GM19023 (cell line): ENCODE measurements at regions not wholly inside any gene's neighbourhood (a gene's known extent, or its start where the extent isn't known, plus 50 kb on each side); places are given as distances from the start of the nearest gene placed in this dataset.

Experiments
- ATAC-seq: cut with Tn5 transposase; IDR thresholded peaks from one replicate; pipeline ENCODE4 v1.9.1; 2021; ENCODE audit warnings: mild to moderate bottlenecking, moderate library complexity; ENCODE audit not compliant: unreplicated experiment

DNA sequence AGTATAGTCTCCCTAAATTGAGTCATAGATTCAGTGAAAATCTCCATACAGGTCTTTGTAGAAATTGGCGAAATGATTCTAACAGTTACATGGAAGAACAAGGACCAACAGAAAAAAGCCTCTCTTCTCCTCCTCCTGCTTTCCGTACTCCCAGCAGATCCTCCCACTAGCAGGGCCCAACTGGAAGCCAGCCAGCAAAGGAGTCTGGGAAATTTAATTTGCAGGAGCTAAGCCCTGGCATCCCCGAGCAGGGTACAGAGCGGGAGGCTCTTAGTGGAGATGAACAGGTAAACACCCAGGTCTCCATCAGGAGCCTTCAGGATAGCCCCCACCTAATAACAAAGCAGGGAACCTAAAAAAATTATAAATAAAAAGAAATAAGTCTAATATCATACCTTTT, 1473.8 kb downstream of the TBC1D22A start:
- ATAC-seq, result no peak

DNA sequence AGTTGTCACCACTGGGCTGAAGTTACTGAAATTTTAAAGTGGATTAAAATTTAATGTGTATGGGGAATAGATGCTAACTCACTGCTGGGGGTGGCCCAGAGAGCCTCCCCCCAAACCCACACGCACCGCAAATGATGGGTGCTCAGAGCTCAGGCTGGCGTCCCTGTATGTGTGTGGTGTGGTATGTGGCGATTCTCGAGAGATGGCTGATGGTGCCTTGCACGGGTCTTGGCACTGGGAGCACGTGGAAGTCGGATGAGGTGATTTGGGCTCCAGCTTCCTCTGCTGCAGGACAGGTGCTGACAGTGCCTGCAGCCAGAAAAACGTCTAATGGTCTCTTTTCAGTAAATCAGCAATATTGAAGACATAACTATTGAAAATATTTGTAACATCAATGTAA, 1473.3 kb downstream of the TBC1D22A start:
- no peak for ATAC-seq

DNA sequence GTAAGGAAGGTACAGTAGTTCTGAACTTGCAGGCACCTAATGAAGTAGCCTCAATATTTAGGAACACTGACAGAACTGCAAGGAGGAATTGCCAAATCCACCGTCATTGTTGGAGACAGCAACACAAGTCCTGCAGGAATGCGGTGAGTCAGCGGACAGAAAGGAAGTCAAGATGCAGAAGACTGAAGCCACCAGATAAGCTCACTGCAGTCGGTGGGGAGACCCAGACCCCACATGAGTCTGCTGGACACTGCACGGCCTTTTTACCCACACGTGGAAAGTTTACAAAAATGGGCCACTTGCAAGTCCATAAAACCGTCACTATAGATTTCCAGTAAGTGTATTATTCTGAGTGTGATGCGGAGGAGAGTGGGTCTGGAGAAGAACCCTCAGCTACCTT, 1471.6 kb downstream of the TBC1D22A start:
- no peak for ATAC-seq

DNA sequence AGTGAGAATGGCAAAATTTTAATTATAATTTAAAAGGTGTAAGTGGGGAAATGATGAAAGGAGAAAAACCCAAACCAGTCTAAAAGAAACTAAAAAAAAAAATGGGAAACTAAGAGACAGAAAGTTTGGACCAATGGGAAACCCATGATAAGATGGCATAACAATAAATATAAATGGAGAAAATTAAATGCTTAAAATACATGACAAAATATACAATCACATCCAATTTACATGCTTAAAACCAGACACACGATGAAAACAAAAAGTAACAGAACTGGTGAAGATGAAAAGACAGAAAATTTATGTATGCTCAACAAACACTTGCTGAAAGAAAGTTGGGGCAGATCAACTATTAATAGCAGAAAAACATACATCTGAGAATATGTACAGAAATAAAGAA, 1471.1 kb downstream of the TBC1D22A start:
- no peak for ATAC-seq

DNA sequence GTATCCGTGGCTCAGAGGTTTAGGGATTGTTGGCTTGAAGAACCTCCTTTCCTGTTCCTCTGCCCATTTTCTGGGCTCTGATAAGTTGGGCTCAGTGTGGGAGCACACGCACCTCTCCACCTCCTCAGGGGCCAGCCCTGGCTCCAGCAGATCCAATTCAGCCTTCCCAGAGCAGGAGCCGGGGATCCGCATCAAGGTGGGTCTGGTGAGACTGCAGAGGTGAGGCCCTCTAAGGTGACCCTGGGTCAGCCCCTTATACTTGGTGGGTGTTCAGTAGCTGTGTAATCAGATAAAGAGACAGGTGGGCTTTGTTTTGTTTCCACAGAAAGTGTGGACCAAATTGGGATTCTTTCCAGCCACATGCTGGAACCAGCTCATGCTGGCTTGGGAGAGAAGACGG, 1466.0 kb downstream of the TBC1D22A start:
- no peak for ATAC-seq

DNA sequence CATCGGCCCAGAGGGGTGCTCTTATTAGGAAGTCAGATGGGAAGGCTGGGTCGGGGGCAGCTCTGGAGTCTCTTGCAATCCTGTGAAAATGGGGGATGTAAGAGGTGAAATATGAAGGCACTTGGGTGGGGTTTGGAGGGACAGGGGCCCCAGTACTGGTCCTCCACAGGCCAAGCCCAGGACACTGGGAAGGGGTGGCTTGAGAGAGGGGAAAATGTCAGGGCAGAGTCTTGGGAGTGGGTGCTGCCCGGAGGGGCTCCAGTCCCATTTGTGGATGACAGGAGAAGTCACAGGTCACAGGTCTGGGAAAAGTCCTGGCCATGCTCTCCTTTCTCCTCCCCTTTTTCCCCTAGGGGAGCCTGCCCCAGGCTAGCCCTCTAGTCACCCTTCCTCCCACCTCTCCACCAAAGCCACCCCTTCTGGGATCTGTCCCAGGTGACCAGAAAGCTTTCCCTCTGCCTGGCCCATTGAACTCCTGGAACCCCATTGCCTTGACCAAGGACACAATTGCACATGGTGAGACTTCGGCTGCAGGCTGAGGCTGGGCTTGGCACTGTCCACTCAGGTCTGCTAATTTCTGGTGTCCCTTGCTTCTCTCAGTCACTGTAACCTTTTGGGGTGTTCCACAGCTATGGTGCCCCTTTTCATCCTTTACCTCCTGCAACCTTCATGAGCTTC, 1465.0 kb downstream of the TBC1D22A start:
- no peak for ATAC-seq

DNA sequence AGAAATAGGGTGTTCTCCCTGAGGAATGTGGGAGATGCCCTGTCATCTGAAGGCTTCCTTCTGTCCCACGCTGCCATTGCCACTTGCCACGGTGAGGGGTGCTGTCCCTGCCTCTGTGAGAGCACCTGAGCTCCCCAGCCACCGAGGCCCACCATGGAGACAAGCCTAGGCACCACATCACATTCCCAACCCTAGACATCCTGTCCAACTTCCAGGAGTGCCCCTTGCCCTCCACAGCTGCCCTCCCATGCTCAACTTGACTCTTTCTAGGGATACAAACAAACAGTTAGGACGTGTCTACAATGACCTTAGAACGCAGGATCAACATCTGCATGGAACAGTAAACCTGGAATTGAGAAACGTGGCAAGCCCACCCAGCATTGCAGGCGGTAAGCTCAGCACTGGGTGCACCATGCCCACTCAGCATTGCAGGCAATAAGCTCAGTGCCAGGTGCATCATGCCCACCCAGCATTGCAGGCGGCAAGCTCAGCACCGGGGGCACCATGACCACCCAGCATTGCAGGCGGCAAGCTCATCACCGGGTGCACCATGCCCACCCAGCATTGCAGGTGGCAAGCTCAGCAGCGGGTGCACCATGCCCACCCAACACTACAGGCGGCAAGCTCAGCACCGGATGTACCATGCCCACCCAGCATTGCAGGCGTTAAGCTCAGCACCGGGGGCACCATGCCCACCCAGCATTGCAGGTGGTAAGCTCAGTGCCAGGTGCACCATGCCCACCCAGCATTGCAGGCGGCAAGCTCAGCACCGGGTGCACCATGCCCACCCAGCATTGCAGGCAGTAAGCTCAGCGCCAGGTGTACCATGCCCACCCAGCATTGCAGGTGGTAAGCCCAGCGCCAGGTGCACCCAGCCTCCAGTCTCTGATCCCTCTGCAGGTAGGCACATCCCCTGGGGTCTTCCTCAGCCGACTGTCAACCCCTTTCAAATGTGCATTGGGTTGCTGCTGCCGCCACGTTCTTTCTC, 1463.9 kb downstream of the TBC1D22A start:
- no peak for ATAC-seq

DNA sequence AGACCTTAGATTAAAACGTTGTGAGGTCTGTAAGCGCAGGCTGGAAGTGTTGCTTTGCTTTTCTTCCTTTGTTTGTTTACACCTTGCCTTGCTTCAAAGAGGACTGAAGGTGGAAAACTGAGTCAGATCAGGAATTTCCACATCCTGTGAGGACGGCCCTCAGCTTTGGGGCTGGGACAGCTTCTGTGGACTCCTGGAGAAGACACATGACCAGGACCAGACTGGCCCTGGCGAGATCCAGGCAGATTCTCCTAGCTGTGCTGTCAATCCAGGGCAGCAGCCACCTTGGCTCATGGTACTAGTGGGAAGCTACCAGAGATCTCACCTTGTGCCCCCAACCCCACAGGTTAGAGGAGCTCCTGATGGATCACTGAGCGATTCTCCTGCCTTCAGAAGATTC, 1461.9 kb downstream of the TBC1D22A start:
- no peak for ATAC-seq

DNA sequence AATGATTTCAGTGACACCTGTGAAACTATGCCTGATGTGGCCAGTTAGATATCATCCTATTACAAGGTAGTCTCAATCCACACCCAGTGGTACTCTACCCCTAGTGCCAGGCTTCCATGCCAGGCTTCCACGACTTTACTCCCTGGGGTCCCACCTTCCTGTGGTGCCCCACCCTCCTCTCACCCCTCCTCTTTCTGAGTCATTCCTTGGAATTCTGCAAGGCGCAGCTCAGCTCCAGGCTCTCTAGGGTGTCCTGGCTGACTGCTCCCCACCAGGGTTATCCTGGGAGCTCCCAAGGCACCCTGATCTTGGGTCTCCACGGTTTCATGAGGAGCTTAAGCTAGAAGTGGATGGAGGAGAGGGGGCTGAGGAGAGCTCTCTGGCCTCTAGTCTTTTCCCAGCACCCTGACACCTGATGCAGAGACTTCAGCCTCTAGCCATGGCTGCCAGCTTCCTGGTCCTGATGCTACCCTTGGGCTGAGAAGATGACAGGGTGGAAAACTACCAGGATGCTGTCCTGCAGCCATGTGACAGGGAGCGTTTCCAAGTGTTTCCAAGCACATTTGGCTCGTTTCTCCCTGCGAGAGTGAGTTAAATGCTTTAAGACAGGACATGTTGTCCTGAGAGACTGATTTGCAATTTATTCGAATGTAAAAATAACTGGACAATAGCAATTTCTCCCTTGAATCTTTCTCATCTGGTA, 1461.2 kb downstream of the TBC1D22A start:
- ATAC-seq, result no peak

DNA sequence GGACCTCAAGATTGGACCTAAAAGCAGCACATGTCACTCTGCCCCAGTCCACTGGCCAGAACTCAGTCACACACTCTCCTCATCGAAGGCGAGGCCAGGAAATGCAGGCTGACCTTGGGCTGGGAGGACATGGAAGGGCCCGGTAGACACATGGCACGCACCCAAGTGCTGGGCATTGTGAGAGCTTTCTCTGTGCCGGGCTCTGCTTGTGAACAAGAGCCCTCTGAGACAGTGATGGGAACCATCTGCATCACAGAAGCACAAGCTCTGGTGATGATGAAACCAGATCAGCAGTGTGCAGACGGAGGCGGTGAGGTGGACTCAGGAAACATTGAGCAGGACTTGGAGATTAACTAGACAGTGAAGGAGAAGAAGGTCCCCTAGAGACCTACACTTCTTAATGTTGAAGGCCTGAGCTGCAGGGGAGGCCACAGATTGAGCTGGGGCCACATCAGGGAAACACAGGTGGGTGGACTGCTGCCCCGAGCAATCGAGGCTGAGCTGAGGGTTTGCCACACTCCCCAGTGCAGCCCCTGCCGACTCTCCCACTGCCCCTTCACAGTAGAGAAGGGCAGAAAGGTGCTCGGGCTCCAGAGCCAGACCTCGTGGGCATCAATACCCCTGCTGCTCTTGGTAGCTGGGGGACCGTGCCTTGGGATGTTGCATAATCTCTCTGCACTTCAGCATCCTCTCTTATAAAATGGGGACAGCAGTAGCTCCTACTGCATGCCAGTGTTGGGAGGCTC, 1460.5 kb downstream of the TBC1D22A start:
- no peak for ATAC-seq

DNA sequence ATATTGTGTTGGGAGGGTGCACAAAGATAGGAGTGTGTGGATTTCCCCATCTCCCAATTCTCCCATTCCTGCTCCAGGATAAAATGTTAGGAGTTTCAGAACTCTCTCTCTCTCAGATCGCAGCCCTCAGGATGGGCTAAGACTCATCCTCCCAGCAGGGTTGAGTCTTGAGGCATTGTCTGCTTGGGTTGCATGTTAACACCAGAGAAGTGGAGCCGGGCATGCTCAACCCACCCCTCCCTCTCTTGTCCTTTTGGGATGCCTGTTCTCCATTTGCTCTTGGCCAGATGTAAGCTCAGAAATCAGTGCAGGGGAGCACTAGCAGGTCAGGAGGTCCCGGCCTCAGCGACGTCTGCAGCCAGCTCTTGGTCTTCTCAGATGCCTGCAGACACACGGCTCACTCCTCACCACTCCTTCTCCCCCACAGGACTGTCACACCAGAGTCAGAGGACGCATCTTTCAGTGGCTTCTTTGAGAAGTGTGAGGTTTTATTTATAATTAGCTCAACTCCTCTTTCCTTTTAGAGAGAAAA, 1456.5 kb downstream of the TBC1D22A start:
- no peak for ATAC-seq

DNA sequence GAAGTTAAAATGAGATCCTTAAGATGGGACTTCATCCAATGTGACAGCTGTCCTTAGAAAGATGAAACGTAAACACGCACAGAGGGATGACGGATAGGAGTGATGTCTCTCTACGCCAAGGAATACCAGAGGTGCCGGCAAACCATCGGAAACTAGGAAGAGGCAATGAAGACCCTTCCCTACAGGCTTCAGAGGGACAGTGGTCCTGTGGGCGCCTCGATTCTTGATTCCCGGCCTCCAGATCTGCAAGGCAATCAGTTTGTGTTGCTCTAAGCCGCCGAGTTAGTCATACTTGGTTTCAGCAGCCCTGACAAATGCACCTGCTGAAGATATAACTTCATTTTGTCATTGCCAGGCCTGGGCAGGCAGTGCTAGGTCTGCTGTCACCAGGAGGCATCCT, 1455.1 kb downstream of the TBC1D22A start:
- no peak for ATAC-seq

DNA sequence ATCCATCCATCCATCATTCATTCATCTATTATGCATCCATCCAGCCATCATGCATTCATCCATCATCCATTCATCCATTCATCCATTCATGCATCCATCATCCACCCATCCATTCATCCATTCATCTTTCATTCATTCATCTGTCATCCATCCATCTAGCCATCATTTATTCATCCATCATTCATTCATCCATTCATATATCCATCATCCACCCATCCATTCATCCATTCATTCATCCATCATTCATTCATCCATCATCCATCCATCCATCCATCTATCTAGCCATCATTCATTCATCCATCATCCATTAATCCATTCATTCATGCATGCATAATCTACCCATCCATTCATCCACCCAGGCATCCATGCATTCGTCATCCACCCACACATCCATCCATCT, 1450.3 kb downstream of the TBC1D22A start:
- ATAC-seq, result no peak

DNA sequence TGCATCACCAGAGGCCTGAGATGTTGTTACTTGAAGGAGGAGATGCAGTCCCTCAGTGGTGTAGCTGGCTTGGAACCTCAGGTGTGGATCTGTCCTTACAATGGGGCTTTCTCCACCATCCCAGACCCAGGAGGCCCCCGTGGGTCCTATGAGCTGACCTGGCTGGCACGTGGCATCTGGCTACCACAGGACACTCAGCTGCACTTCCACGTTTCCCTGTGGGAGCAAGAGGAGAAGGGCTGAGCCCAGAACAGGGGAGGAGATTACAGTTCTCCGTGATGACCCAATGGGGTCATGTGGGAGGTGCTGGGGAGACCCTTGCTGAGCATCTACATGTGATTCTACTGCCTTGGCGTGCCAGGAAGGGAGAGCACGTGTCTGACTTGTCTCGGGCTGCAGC, 1448.4 kb downstream of the TBC1D22A start:
- ATAC-seq, result no peak

DNA sequence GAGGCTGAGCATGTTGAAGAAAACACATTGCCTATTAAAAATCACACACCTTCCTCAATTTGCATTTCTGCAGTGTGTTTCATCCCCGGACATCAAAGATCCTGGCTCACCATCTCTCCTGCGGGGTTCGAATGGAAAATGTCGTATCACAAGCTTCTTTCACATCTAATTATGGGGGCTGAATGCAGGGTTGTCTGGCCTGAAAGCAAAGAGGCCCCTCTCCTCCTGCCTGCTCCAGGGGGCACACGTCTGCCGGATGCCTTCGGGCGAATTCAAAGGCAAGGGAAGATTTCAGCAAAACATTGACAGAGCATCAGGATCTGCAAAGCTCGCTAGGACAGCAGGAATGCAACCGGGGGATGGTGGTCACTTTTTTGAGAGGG, 1447.7 kb downstream of the TBC1D22A start:
- ATAC-seq, result no peak

DNA sequence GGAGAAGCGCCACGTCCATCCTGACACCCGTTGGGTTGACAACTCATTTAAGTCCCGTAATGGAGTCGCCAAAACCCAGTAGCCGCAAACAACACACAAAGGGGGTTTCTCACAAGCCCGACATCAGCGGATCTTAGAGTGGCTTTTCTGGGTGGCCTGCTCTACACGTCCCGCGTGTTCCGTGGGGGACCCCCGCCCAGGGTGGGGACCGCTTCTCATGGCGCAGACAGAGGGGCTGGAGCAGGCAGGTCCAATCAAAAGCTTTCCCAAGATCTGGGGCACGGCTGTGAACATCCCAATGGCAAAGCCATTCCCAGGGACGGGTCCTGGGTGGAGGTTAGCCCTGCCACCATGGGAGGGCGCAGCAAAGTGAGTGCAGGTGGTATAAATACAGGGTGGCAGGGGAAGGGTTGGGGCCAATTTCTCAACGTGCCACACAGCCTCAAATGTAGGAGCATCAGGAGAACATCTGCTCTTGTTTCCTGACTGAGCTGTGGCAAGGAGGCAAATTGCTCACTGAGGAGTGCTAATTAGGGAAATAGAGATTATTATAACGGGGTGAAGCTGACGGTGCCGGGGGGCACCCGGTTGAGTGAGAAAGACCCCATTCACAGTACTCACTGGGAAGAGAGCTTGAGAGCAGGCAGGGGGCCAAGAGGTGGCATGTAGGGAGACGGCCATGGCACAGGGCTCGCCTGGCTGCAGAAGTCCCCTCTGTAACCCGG, 1447.2 kb downstream of the TBC1D22A start:
- no peak for ATAC-seq

DNA sequence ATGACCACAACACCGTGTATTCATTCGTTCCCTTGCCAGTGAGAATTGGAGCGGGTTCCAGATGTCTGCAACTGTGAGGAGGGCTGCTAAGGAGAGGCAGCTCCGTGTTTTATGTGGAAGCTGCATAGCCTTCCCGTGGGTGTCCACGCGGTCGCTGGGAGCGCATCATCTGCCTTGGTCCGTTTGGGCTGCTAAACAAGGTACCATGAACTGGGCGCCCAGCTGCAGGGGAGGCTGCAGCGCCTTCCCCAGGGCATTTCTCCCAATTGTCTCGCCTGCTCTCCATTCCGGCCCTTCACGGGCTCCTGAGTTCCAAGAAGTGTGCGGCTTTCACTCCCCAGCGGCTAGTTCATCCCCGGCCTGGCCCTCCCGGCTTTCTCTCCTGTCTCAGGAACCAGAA, 1446.4 kb downstream of the TBC1D22A start:
- ATAC-seq, result no peak

DNA sequence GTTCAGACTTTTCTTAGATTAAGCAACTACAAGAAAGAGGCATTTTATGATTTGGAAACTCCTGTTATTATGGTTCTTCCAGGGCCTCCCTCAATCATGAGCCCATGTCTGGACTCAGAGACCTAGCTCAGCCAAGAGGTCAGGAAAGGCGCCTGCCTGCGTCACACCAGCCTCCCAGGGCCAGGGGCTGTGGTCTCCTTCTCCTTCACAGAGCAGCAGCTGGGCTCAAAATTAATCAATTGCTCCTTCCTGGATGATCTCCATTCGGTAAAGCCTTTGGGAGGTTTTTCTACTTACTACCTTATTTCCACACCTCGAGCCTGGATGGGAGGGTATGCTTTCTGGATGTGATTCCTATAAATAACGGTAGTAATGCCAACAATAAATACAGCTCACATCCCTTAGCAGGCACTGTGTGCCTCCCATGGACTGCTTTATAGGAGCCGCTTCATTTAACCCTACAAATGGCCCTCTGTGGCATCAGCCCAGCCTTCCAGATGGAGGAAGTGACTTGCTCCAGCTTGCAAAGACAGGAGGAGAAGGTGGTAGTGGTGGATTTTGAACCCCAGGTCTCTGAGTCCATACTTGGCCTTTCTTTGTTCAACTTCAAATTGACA, 1445.6 kb downstream of the TBC1D22A start:
- ATAC-seq, result no peak

DNA sequence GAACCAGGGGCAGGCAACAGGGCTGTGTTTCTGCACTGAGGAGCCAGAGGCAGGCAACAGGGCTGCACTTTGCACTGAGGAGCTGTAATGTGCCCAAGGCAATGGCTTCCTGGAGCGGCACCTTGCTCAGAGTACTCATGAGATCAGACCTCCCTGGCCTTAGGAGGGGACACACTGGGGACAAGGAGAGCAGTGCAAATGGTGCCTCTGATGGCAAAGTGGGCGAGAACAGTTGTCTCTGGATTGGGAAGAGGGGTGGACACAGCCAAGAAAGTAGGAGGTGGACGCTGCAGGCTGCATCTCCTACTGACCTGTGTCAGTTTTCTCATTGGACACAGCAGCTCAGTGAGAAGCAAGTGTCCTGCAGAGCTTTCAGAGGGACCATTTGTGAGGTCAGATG, 1443.3 kb downstream of the TBC1D22A start:
- no peak for ATAC-seq

DNA sequence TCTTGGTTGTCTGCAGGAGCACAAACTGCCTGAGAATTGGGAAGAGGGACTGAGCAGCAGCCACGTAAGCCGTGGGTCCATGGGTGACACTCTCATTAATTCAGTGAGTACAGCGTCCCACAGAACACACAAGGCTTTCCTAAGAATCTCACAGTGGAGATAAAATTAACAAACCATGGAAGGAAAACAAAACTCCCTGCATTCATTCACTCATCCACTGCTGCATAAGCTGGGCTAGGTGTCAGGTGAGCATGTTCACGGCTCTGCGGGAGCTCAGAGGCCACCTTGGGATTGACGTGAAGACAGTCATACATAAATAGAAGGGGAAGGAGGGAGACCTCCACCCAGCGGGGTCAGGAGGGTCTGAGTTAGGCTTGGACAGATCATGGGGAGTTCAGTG, 1442.7 kb downstream of the TBC1D22A start:
- no peak for ATAC-seq
